Endothelial cell of umbilical vein (primary cell): ENCODE measurements at regions not wholly inside any gene's neighbourhood (a gene's known extent, or its start where the extent isn't known, plus 50 kb on each side); places are given as distances from the start of the nearest gene placed in this dataset.

Experiments
- BruUV-seq: library from RNA; stranded (reverse); fragments of 400-500 nt; replicated peaks from 2 replicates; lab custom pipeline; 2021; lab: Mats Ljungman, UMichigan
- CTCF ChIA-PET: fragments of 300-600, 350-600 bp; sonication (Branson Sonifier 250); formaldehyde crosslinking; loops from one replicate; lab custom pipeline; 2021; ENCODE audit warnings: antibody characterized with exemption, inconsistent platforms; lab: Charles Lee
- POLR2A ChIA-PET: fragments of 300-600, 350-600 bp; sonication (Branson Sonifier 250); formaldehyde crosslinking; loops from one replicate; lab custom pipeline; 2021; ENCODE audit warnings: antibody characterized with exemption, inconsistent platforms; lab: Charles Lee
- DNase-seq: peaks from one replicate; pipeline ENCODE4 v3.0.0-alpha.2; 2011; ENCODE audit warnings: low read depth, low spot score
- FAIRE-seq: peaks from 2 replicates; lab custom pipeline; 2011; peaks lifted over from hg19 to GRCh38; lab: Jason Lieb, UNC
- H2AFZ ChIP-seq: 2 replicates; pipeline ENCODE4 v1.6.0; 2012; ENCODE audit warnings: low read depth, low read length, control low read depth, inconsistent platforms
- H3K27ac ChIP-seq: 2 replicates; pipeline ENCODE4 v1.5.1; 2011; ENCODE audit warnings: low read depth, mild to moderate bottlenecking, control low read depth, low read length, moderate library complexity; ENCODE audit not compliant: insufficient read depth
- H3K27me3 ChIP-seq, 2 experiments: 2 replicates each; pipeline versions ENCODE4 v1.6.0 to v1.6.1; 2011; ENCODE audit warnings: low read length in 2 of 2, mixed read lengths in 1 of 2; ENCODE audit not compliant: control insufficient read depth in 2 of 2, insufficient read depth in 2 of 2
- H3K36me3 ChIP-seq, 2 experiments: 2 replicates in 1 of 2; 3 replicates in 1 of 2; pipeline ENCODE4 v1.5.1; 2011; ENCODE audit warnings: low read length in 2 of 2, mild to moderate bottlenecking in 1 of 2, moderate library complexity in 1 of 2; ENCODE audit not compliant: control insufficient read depth in 2 of 2, insufficient read depth in 2 of 2; ENCODE audit errors: extremely low read depth in 1 of 2
- H3K4me1 ChIP-seq: 3 replicates; pipeline ENCODE4 v1.5.1; 2011; ENCODE audit warnings: mild to moderate bottlenecking, low read length; ENCODE audit not compliant: control insufficient read depth, insufficient read depth; ENCODE audit errors: extremely low read depth
- H3K4me2 ChIP-seq: 2 replicates; pipeline ENCODE4 v1.6.1; 2011; ENCODE audit warnings: low read length, control low read depth, mixed read lengths; ENCODE audit not compliant: insufficient read depth
- H3K4me3 ChIP-seq, 3 experiments: fragments of 200-600 bp in 1 of 3; sonication (generic), shearing (Covaris generic) in 1 of 3; replicated peaks in 1 of 3; 2 replicates each; pipeline ENCODE4 v1.5.1; 2011 to 2016; ENCODE audit warnings: control low read depth in 3 of 3, low read length in 3 of 3, mild to moderate bottlenecking in 2 of 3, inconsistent platforms in 1 of 3, low read depth in 1 of 3, moderate library complexity in 1 of 3; ENCODE audit not compliant: insufficient read depth in 1 of 3
- H3K79me2 ChIP-seq: 2 replicates; pipeline ENCODE4 v1.6.0; 2012; ENCODE audit warnings: low read length, inconsistent platforms; ENCODE audit not compliant: control insufficient read depth, insufficient read depth
- H3K9ac ChIP-seq: replicated peaks from 2 replicates; pipeline ENCODE3; 2011; ENCODE audit warnings: low read length, control low read depth; ENCODE audit not compliant: insufficient read depth; ENCODE audit errors: extremely low read depth
- H3K9me1 ChIP-seq: replicated peaks from 3 replicates; pipeline ENCODE4 v1.6.0; 2011; ENCODE audit warnings: mild to moderate bottlenecking, low read length; ENCODE audit not compliant: control insufficient read depth, insufficient read depth; ENCODE audit errors: extremely low read depth
- H3K9me3 ChIP-seq: replicated peaks from 2 replicates; pipeline ENCODE4 v1.5.1; 2012; ENCODE audit warnings: low read length, inconsistent platforms; ENCODE audit not compliant: control insufficient read depth, insufficient read depth
- H4K20me1 ChIP-seq: replicated peaks from 2 replicates; pipeline ENCODE3; 2011; ENCODE audit warnings: mild to moderate bottlenecking, low read length; ENCODE audit not compliant: control insufficient read depth, insufficient read depth; ENCODE audit errors: extremely low read depth
- EZH2 ChIP-seq: IDR thresholded peaks from 2 replicates; pipeline ENCODE4 v1.6.1; 2012; ENCODE audit warnings: borderline replicate concordance, low read depth, mild to moderate bottlenecking, moderate library complexity, low read length, inconsistent platforms; ENCODE audit not compliant: severe bottlenecking
- FOS ChIP-seq: IDR thresholded peaks from 2 replicates; pipeline ENCODE4 v1.6.1; 2011; ENCODE audit warnings: mild to moderate bottlenecking, low read length, moderate library complexity, borderline replicate concordance; ENCODE audit not compliant: insufficient read depth
- GATA2 ChIP-seq: IDR thresholded peaks from 2 replicates; pipeline ENCODE4 v1.7.0; 2011; ENCODE audit warnings: low read depth, mild to moderate bottlenecking, moderate library complexity, mixed read lengths, low read length; ENCODE audit not compliant: insufficient read length, insufficient read depth
- JUN ChIP-seq: IDR thresholded peaks from 2 replicates; pipeline ENCODE4 v1.6.1; 2011; ENCODE audit warnings: borderline replicate concordance, low read depth; ENCODE audit not compliant: insufficient read length, insufficient read depth
- MYC ChIP-seq: IDR thresholded peaks from one replicate; pipeline ENCODE4 v1.6.1; 2011; ENCODE audit warnings: mild to moderate bottlenecking, low read depth, low read length
- POLR2A ChIP-seq: IDR thresholded peaks from 2 replicates; pipeline ENCODE4 v1.6.1; 2012; ENCODE audit warnings: low read depth, mild to moderate bottlenecking, control low read depth, low read length
- POLR2AphosphoS5 ChIP-seq: IDR thresholded peaks from 2 replicates; pipeline ENCODE4 v1.6.1; 2012; ENCODE audit warnings: low read depth, mild to moderate bottlenecking, control low read depth, low read length, moderate library complexity; ENCODE audit not compliant: insufficient read depth
- dilution Hi-C: fragments of 300-500 bp; cut with MboI; formaldehyde crosslinking; loops from one replicate; pipeline ENCODE4 v1.15.0; 2019; ENCODE audit warnings: low sequenced_read_pairs; ENCODE audit not compliant: extremely low pct_ligation_motif_present
- intact Hi-C: fragments of 100-400 bp; cut with micrococcal nuclease; formaldehyde crosslinking; loops from one replicate; pipeline ENCODE4 v1.10.0; 2022
- TF ChIP-seq, protein P1 (sequence below): IDR thresholded peaks from 2 replicates; pipeline ENCODE4 v1.6.1; 2011; ENCODE audit not compliant: insufficient read depth, insufficient read length
- TF ChIP-seq, protein P2 (sequence below), 2 donors: IDR thresholded peaks; 1 replicate in 1 of 2; 2 replicates in 1 of 2; pipeline ENCODE4 v1.5.1; 2011; ENCODE audit warnings: low read length in 2 of 2, mild to moderate bottlenecking in 2 of 2, moderate library complexity in 2 of 2, control low read depth in 1 of 2, inconsistent platforms in 1 of 2, low read depth in 1 of 2; ENCODE audit not compliant: insufficient read depth in 1 of 2; ENCODE audit errors: extremely low read depth in 1 of 2

DNA sequence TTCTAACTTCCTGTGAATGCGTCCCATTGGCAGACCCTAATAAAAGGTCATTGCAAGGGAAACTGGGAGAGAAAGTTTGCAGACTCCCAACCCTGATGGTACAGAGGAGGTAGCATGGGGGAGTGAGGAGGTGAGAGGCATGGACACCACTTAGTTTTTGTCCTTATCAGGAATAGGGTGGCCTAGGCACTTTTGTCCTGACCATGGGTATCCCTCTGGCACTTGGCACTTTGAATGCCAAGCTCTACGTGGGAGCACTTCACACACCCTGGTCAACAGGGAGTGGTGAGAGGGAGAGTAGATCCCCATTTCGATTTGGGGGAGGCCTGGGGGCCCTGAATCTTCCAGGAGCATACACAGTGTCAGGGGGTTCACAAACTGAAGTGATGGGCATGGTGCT is 75.6 kb upstream of the SH3PXD2B start:
- DNase-seq = no peak
- Histone ChIP-seq H3K27ac (no peak overlapping the region), H3K9me1 (no peaks in the 10 kb centered on the region), H3K36me3 (no peaks in the 10 kb centered on the region), H3K27me3 (peaks cover 0 to 6% of the 10 kb centered on the region in 2 experiments), H3K4me1 (no peaks in the 10 kb centered on the region), H3K9ac (no peak overlapping the region), H3K4me2 (no peak overlapping the region), H3K4me3 (no peak overlapping the region), H3K79me2 (no peaks in the 10 kb centered on the region), H2AFZ (no peak overlapping the region), H4K20me1 (no peaks in the 10 kb centered on the region), H3K9me3 (no peaks in the 10 kb centered on the region)
- ChIA-PET POLR2A (no interaction called here), CTCF (no interaction called here)
- dilution Hi-C loops (no loop called here), intact Hi-C loops (no loop called here)
- TF ChIP-seq JUN (no peak), GATA2 (no peak), POLR2A (no peak), FOS (no peak), MYC (no peak), POLR2AphosphoS5 (no peak), EZH2 (no peak)
- TF ChIP-seq, protein P1, sequence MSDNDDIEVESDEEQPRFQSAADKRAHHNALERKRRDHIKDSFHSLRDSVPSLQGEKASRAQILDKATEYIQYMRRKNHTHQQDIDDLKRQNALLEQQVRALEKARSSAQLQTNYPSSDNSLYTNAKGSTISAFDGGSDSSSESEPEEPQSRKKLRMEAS = no peak
- TF ChIP-seq, protein P2, sequence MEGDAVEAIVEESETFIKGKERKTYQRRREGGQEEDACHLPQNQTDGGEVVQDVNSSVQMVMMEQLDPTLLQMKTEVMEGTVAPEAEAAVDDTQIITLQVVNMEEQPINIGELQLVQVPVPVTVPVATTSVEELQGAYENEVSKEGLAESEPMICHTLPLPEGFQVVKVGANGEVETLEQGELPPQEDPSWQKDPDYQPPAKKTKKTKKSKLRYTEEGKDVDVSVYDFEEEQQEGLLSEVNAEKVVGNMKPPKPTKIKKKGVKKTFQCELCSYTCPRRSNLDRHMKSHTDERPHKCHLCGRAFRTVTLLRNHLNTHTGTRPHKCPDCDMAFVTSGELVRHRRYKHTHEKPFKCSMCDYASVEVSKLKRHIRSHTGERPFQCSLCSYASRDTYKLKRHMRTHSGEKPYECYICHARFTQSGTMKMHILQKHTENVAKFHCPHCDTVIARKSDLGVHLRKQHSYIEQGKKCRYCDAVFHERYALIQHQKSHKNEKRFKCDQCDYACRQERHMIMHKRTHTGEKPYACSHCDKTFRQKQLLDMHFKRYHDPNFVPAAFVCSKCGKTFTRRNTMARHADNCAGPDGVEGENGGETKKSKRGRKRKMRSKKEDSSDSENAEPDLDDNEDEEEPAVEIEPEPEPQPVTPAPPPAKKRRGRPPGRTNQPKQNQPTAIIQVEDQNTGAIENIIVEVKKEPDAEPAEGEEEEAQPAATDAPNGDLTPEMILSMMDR (IDR thresholded peaks at IDR 0.05; ENCODE audit: extremely low read depth in 1 of 2, insufficient read depth in 1 of 2, low read depth in 1 of 2, low read length in 2 of 2) = no peak
- BruUV-seq = no TSS peak
- FAIRE-seq = no peak
